ENCODE measurements at regions not wholly inside any gene's neighbourhood (a gene's known extent, or its start where the extent isn't known, plus 50 kb on each side); places are given as distances from the start of the nearest gene placed in this dataset.

- ChIA-PET POLR2A (no interaction called here), CTCF (no interaction called here)
- ATAC-seq (ENCODE audit: low read depth) (no peak), DNase-seq (no peak)
- Mint-ChIP-seq H3K36me3 (ENCODE audit: low read depth) (no peaks in the 10 kb centered on the region), H3K27ac (no peak overlapping the region), H3K4me3 (no peak overlapping the region), H3K4me1 (no peaks in the 10 kb centered on the region), H3K27me3 (peaks cover 4% of the 10 kb centered on the region), H3K9me3 (no peaks in the 10 kb centered on the region)
- TF ChIP-seq, protein P1, sequence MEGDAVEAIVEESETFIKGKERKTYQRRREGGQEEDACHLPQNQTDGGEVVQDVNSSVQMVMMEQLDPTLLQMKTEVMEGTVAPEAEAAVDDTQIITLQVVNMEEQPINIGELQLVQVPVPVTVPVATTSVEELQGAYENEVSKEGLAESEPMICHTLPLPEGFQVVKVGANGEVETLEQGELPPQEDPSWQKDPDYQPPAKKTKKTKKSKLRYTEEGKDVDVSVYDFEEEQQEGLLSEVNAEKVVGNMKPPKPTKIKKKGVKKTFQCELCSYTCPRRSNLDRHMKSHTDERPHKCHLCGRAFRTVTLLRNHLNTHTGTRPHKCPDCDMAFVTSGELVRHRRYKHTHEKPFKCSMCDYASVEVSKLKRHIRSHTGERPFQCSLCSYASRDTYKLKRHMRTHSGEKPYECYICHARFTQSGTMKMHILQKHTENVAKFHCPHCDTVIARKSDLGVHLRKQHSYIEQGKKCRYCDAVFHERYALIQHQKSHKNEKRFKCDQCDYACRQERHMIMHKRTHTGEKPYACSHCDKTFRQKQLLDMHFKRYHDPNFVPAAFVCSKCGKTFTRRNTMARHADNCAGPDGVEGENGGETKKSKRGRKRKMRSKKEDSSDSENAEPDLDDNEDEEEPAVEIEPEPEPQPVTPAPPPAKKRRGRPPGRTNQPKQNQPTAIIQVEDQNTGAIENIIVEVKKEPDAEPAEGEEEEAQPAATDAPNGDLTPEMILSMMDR (IDR thresholded peaks at IDR 0.05) = no peak
- intact Hi-C loops (cut with micrococcal nuclease) = no loop called here
Measured at GRCh38 chr10:94129393-94130130, 135.8 kb downstream of the PLCE1 start.

- intact Hi-C loops (cut with micrococcal nuclease) = no loop called here
- H3K4me3 Mint-ChIP-seq = no peak overlapping the region
- no peak for ATAC-seq (ENCODE audit: low read depth)
- peaks cover 8% of the 10 kb centered on the region for H3K27me3 Mint-ChIP-seq
- no peaks in the 10 kb centered on the region for H3K4me1 Mint-ChIP-seq
- POLR2A ChIA-PET = no interaction called here
- H3K36me3 Mint-ChIP-seq (ENCODE audit: low read depth) = no peaks in the 10 kb centered on the region
- TF ChIP-seq, protein P1 (IDR thresholded peaks at IDR 0.05) = no peak
- no peaks in the 10 kb centered on the region for H3K9me3 Mint-ChIP-seq
- CTCF ChIA-PET = no interaction called here
- no peak overlapping the region for H3K27ac Mint-ChIP-seq
- no peak for DNase-seq
Measured at GRCh38 chr10:94131885-94132284, 138.2 kb downstream of the PLCE1 start.

DNA sequence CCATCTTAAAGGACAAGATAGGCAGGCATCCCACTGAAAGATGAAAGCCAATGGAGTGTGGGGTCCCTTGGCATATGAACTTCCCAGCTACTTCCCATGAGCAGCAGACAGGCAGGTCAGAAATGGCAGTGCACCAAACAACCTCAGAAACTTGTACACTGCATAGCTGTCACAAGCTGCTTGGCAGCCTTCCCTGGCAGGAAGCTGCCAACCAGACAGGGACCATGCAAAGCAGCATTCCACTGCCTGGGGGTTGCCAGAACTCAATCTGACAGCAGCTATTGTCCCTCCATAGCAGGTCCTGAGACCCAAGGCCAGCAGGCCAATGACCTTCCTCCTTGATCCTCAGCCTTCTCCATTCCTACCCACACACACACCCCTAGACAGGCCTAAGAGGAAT, 139.5 kb downstream of the PLCE1 start:
- no peaks in the 10 kb centered on the region for H3K4me1 Mint-ChIP-seq
- TF ChIP-seq, protein P1 (IDR thresholded peaks at IDR 0.05) = no peak
- H3K4me3 Mint-ChIP-seq = no peak overlapping the region
- POLR2A ChIA-PET = no interaction called here
- CTCF ChIA-PET = no interaction called here
- intact Hi-C loops (cut with micrococcal nuclease) = no loop called here
- DNase-seq = no peak
- no peak for ATAC-seq (ENCODE audit: low read depth)
- peaks cover 8% of the 10 kb centered on the region for H3K27me3 Mint-ChIP-seq
- no peaks in the 10 kb centered on the region for H3K36me3 Mint-ChIP-seq (ENCODE audit: low read depth)
- H3K27ac Mint-ChIP-seq = no peak overlapping the region
- no peaks in the 10 kb centered on the region for H3K9me3 Mint-ChIP-seq

DNA sequence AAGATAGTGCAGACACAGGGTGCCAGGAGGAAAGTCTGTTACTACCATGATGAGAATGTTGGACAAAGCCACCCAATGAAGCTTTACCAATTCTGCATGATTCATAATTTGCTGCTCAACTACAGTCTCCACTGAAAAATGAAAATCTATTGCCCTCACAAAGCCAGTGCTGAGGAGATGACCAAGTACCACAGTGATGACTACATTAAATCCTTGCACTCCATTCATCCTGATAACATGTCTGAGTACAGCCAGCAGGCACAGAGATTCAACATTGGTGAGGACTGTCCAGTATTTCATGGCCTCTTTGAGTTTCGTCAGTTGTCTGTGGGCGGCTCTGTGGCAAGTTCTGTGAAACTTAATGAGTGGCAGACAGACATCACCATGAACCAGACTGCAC, 144.0 kb downstream of the PLCE1 start:
- no peaks in the 10 kb centered on the region for H3K9me3 Mint-ChIP-seq
- H3K4me1 Mint-ChIP-seq = no peaks in the 10 kb centered on the region
- H3K27me3 Mint-ChIP-seq = peaks cover 6% of the 10 kb centered on the region
- TF ChIP-seq, protein P1 (IDR thresholded peaks at IDR 0.05) = no peak
- intact Hi-C loops (cut with micrococcal nuclease) = no loop called here
- CTCF ChIA-PET = no interaction called here
- no peak for ATAC-seq (ENCODE audit: low read depth)
- DNase-seq = no peak
- H3K4me3 Mint-ChIP-seq = no peak overlapping the region
- POLR2A ChIA-PET = no interaction called here
- H3K27ac Mint-ChIP-seq = no peak overlapping the region
- H3K36me3 Mint-ChIP-seq (ENCODE audit: low read depth) = no peaks in the 10 kb centered on the region

GRCh38 chr10:94138391-94138790, 144.7 kb downstream of the PLCE1 start:
- TF ChIP-seq, protein P1 (IDR thresholded peaks at IDR 0.05) = no peak
- POLR2A ChIA-PET = no interaction called here
- Mint-ChIP-seq H3K36me3 (ENCODE audit: low read depth) (no peaks in the 10 kb centered on the region), H3K4me3 (no peak overlapping the region), H3K27me3 (peaks cover 6% of the 10 kb centered on the region), H3K27ac (no peak overlapping the region), H3K4me1 (no peaks in the 10 kb centered on the region), H3K9me3 (no peaks in the 10 kb centered on the region)
- ATAC-seq (ENCODE audit: low read depth) = no peak
- intact Hi-C loops (cut with micrococcal nuclease) = no loop called here
- no peak for DNase-seq
- CTCF ChIA-PET = no interaction called here

All from activated B cell treated with CpG ODN at 0.5 μM for 24 hours (primary cell).